NCI-H1092 treated with DMSO at 0.1 percent for 48 hours (cell line): ENCODE measurements at regions not wholly inside any gene's neighbourhood (a gene's known extent, or its start where the extent isn't known, plus 50 kb on each side); places are given as distances from the start of the nearest gene placed in this dataset.
"Not testable (repeated sequence)": the region's sequence is repeated elsewhere in the genome, so short reads cannot be mapped to it uniquely, and the experiment has no call there.

ENCODE experiments used
- DNase-seq: peaks from one replicate; lab custom pipeline; 2025; lab: John Stamatoyannopoulos, UW

- DNase-seq, result no peak
These were observed 72.5 kb downstream of the RGS12 start for GRCh38 chr4:3365326-3365725.

GRCh38 chr4:3365871-3366842 lies 73.3 kb downstream of the RGS12 start:
- DNase-seq, result no peak

- DNase-seq, result no peak
These were observed 74.3 kb downstream of the RGS12 start for GRCh38 chr4:3366893-3367775.

- DNase-seq, result no peak
These were observed 73.9 kb upstream of the HGFAC start for GRCh38 chr4:3367866-3368265.

- no peak for DNase-seq
These were observed 73.4 kb upstream of the HGFAC start for GRCh38 chr4:3368334-3368733.

GRCh38 chr4:3368841-3369760 lies 72.7 kb upstream of the HGFAC start:
- DNase-seq, result peak; percentile 32

GRCh38 chr4:3369781-3370674 lies 71.7 kb upstream of the HGFAC start:
- peak; percentile 76 for DNase-seq

GRCh38 chr4:3371033-3372001 lies 70.5 kb upstream of the HGFAC start:
- DNase-seq, result no peak

GRCh38 chr4:3372264-3372932 lies 69.4 kb upstream of the HGFAC start:
- no peak for DNase-seq

GRCh38 chr4:3372933-3373465 lies 68.8 kb upstream of the HGFAC start:
- DNase-seq, result no peak

GRCh38 chr4:3373468-3373867 lies 68.3 kb upstream of the HGFAC start:
- no peak for DNase-seq

- DNase-seq, result no peak
These were observed 67.6 kb upstream of the HGFAC start for GRCh38 chr4:3374011-3374645.

- no peak for DNase-seq
These were observed 67.1 kb upstream of the HGFAC start for GRCh38 chr4:3374667-3375066.

- peak; percentile 20 for DNase-seq
These were observed 66.1 kb upstream of the HGFAC start for GRCh38 chr4:3375688-3376087.

GRCh38 chr4:3376266-3376665 lies 65.5 kb upstream of the HGFAC start:
- DNase-seq, result no peak

- no peak for DNase-seq
These were observed 64.2 kb upstream of the HGFAC start for GRCh38 chr4:3377557-3377956.

- not testable (repeated sequence) for DNase-seq
These were observed 61.4 kb upstream of the HGFAC start for GRCh38 chr4:3380336-3380735.

GRCh38 chr4:3381208-3381607 lies 60.6 kb upstream of the HGFAC start:
- not testable (repeated sequence) for DNase-seq
